ENCODE measurements at regions not wholly inside any gene's neighbourhood (a gene's known extent, or its start where the extent isn't known, plus 50 kb on each side); places are given as distances from the start of the nearest gene placed in this dataset.

DNA sequence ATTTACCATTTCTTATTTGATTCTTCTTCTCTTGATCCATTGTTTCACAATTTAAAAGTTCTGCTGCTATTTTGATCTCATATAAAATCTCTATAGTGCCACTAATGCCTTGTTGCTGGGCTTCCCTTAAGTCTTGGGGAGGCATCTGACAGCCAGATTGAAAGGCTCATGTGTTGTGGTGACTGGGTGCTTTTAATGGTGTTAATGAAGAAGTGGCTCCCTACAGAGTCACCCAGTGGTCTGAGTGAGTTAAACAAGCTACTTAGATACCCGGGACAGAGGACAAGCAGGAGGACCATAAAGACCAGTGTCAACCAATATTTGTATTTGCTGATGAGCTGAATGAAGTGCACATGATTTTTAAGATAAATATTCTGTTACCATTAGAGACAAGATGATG, 176.4 kb upstream of the HABP2 start:
- no peak for DNase-seq

GRCh38 chr10:113379091-113379490, 173.8 kb upstream of the HABP2 start:
- no peak for DNase-seq

DNA sequence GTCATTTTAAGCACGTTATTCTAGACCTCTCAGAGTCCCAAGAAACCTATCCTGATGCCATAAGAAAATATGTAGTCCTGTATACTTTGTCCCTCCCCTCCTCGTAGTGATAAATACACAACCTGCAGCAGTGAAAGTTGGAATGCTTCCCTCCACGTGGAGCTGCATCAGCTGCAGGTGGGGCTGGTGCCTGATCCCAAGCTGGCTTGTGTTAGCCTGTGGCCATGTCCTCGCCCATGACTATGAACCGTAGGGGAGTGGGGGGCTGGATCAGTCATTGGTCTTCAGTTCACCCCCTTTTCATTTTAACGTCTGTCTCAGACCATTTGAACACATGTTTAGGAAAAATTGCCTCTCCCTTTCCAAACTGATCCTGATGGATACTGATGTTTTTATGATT, 171.4 kb upstream of the HABP2 start:
- DNase-seq: no peak

GRCh38 chr10:113381981-113382509, 170.8 kb upstream of the HABP2 start:
- no peak for DNase-seq

DNA sequence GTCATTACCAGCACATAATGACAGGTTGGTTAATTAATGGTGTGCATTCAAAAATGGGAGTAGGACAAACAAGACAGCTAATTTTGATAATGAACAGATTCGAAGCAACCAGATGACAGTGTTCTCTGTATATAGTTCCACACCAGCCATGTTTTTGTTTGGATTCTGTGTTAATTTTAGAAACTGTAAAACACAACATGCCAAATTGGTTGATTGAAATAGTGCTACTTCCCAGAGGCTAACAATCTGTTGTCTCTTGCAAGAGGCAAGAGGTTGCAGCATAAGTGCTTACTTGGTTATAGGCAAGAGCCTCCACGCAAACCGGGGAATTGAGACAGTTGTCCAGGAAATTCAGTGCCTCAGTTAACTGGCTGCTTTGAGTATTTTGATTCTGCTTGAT, 170.2 kb upstream of the HABP2 start:
- no peak for DNase-seq

GRCh38 chr10:113384181-113384580, 168.7 kb upstream of the HABP2 start:
- no peak for DNase-seq

DNA sequence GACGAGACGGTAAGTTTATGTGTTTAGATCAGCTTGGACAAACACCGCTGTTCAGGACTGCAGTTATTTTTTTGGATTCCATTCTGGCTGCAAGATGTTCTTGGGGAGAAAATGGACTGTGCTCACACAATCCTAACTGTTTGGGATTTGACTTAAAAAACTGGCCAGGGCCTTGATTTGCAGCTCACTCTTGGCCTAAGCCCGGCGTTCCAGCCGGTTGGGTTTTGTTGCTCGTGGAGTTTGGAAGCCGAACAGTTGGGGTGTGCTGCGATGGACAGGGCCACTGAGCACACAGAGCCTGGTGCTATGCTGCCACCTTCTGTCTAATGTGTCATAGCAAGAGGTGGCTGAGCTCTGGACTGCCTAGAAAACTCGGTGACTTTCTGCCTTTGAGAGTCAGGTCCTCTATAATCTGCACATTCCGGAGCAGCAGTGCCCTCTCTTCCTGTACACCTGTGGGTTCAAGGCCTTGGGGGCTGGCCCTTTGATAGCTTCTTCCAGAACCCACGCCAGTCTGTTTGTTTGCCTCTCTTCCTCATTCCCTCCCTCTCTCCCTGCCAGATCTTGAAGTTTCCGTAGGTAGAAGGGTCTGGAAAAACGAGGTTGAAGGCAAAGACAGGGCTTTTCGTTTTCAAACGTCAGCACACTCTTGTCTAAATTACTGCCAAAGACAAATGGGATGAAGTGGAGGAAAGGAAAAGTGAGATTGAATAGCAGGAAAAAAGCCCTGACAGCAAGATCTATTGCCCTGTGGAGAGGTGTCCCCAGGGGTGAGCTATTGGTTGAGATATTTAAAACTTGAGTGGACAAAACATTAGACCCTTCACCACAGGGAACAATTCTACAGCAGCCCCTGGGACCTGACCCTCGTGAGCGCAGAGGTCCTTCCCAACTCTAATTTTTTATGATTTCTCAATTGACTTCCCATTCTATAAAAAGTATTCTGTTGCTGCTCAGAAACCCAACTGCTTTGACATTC, 167.5 kb upstream of the HABP2 start:
- peak; percentile 85 for DNase-seq

- DNase-seq: no peak
Observed at GRCh38 chr10:113386005-113386404, 166.8 kb upstream of the HABP2 start.

DNA sequence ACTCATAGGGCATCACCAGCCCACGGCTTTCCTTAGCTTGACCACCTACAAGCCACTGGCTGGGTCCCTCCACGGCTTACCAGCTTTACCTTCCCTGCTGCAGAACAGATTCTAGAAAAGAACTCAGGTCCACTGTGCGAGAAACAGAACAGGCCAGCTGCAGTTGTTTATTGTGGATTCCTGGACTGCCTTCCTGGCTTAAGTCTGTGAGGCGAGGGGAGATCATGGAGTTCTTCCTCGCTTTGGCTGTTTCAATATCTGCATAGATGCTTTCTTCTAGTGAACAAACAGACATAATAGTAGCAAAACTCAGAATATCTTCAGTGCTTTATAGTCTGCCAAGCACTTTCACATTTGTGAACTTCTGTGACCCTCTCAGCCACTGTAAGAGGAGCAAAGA, 162.9 kb upstream of the HABP2 start:
- no peak for DNase-seq

DNA sequence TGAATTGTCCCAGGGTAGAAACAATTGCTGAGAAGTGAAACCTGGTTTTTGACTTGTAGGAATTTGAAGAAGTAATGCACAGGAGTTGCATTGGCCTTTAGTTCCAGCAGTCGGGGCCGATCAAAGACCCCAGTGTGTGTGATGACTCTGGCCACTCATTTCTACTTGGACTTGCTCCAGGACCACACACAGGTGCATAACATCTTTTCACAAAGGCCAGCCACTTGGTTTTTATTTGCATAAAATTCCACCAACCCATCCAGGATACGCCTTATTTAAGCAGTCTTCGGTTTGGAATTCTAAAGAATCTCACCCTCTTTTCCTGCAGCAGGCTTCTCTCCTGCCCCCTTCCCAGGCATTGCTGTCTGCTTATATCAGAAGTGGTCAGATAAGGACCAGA, 162.0 kb upstream of the HABP2 start:
- no peak for DNase-seq

- no peak for DNase-seq
Observed at GRCh38 chr10:113397047-113397446, 155.8 kb upstream of the HABP2 start.

DNA sequence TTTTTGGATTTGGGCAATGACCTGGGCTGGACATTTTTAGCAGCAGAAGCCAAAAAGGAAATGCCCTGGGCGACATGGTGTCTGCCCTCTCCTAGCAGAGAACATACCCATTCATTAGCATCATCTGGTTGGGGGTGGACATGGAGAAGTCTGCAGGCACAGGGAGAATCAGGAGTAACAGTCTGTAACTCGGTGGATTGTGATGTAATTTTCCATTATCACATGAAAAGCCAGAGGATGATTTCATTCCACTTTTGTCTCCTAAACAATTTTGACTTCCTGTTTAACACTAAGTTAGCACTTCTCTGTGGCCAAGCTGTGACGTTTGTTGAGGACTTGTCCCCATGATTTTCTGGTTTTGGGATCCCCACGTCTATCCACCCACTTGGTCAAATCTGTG, 153.8 kb upstream of the HABP2 start:
- DNase-seq: no peak

DNA sequence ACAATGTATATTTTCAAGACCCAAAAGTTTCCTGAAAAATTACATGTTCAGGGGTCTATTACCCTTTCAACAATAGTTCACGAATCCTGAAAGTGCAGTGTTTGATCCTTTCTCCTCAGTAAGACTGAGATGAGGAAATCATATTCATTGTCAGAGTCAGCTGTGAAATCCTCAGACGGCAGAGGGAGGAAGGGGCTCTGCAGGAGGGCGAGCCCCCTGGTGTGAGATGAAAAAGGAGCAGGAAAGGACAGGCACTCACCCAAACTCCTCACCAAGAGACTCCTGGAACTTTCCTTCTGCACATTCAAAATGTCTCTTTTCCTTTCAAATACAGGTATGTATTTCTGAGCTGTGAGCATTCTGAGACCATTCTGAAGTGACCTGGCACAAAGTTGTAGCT, 150.3 kb upstream of the HABP2 start:
- DNase-seq: no peak

DNA sequence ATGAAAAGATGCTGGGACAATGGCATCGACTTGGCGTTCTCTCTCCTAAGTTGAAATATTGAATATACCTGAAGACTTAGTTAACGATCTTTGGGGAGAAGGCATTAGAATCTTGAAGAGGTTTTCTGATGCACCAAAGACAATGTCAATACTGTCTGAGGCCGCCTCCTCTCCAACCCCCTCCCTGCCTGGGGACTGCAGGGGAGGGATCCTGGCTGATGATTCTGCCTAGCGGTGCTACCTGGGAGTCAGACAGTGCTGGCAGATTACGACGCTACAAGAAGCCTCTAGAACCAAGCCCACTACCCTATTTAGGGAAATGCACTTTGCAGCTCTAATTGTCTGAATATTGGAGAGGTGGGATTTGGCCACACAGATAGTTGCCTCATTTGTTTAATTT, 145.6 kb upstream of the HABP2 start:
- no peak for DNase-seq

GRCh38 chr10:113409175-113409574, 143.7 kb upstream of the HABP2 start:
- DNase-seq: no peak

- DNase-seq: no peak
Observed at GRCh38 chr10:113410618-113411017, 142.2 kb upstream of the HABP2 start.

DNA sequence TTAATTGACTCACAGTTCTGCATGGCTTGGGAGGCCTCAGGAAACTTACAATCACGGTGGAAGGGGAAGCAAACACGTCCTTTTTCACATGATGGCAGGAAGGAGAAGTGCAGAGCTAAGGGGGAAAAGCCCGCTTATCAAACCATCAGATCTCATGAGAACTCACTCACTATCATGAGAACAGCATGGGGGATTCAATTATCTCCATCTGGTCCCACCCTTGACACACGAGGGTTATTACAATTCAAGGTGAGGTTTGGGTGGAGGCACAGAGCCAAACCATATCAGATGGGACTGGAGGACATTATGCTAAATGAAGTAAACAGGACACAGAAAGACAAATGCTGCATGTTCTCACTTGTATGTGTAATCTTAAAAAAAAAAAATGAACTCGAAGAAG, 141.4 kb upstream of the HABP2 start:
- no peak for DNase-seq

GRCh38 chr10:113412161-113412560, 140.7 kb upstream of the HABP2 start:
- no peak for DNase-seq

DNA sequence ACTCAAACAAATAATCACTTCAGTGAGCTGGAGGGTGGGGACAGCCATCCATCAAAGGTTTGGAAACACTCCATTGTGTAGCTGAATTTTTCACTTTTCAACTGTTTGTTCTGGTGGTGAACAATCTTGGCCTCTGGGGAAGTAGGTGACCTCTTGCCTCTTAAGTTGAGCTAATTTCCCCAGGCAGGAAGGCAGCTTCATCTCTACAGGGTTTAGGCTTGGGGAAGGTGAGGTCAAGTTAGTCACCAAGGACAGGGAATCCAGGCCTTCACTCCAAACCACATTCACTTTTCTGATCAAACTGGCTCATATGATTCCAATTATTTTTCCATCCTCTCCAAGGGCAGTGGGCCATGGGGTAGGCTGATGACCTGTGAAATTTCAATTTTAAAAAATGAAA, 138.3 kb upstream of the HABP2 start:
- no peak for DNase-seq

GRCh38 chr10:113415246-113415645, 137.6 kb upstream of the HABP2 start:
- no peak for DNase-seq

DNA sequence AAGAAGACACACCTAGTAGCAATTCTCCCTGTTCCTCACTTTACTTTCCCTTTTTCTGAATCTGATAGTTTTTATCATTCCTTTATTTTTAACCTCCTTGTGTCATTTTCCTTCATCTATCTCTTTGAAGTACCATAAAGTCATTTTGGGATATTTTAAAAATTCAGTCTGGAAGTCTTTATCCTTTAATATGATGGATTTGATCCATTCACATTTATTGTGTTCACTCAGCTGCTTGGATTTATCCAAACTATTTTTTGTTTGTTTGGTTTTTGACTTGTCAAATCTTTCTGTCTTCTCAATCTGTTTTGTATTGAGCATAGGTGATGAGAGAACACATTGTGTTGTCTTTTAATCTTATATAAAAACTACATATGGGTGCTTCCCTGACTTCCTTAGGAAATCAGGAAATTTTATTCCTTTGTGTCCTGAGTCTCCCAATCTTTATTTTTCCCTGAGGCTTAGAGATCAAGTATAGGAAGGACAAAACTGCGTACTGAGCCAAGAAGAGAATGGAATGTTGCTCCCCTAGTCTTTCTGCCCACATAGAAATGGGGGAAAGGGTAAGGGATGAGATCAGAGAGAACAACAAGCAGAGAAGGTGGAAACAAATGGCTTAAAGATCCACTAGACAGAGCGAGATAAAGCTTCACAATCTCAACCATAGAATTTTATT, 132.7 kb upstream of the HABP2 start:
- DNase-seq: no peak

- no peak for DNase-seq
Observed at GRCh38 chr10:113420733-113421675, 131.8 kb upstream of the HABP2 start.

DNA sequence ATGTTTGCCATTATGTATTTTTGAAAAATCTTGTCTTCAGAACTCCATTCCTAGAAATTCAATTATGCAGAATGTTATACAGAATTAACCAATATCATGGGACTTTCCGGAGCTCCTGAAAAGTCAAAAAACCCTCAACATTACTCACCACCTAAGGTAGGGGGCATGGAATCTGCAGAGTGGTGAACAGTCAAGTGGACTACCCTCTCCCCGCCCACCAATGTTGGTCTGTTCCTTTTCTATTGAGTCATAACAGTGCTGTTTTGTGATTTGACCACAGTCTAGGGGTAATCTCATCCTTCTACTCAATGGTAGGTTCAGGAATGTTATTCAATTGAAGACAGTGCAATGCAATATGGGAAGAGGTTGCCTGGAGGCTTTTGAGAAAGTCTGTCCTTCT, 130.5 kb upstream of the HABP2 start:
- DNase-seq: no peak
